H9 (cell line): ENCODE measurements at regions not wholly inside any gene's neighbourhood (a gene's known extent, or its start where the extent isn't known, plus 50 kb on each side); places are given as distances from the start of the nearest gene placed in this dataset.

Experiments
- DNase-seq: peaks from one replicate; pipeline ENCODE4 v3.0.0-alpha.2; 2017
- H2AFZ ChIP-seq: one replicate; pipeline ENCODE4 v1.6.1; 2013; ENCODE audit warnings: mild to moderate bottlenecking, low read length, control low read depth, moderate library complexity
- H2AK5ac ChIP-seq: 2 replicates; pipeline ENCODE4 v1.6.1; 2013; ENCODE audit warnings: low read length, control low read depth, mixed read lengths; ENCODE audit not compliant: insufficient read length
- H2BK120ac ChIP-seq: one replicate; pipeline ENCODE4 v1.6.1; 2013; ENCODE audit warnings: low read depth, mild to moderate bottlenecking, low read length, control low read depth, inconsistent platforms; ENCODE audit not compliant: poor library complexity, severe bottlenecking
- H2BK12ac ChIP-seq: 2 replicates; pipeline ENCODE4 v1.6.1; 2013; ENCODE audit warnings: low read length, control low read depth, mixed read lengths, low read depth; ENCODE audit not compliant: insufficient read length
- H2BK15ac ChIP-seq: 2 replicates; pipeline ENCODE4 v1.6.1; 2013; ENCODE audit warnings: low read depth, low read length, control low read depth
- H2BK20ac ChIP-seq: one replicate; pipeline ENCODE4 v1.6.1; 2013; ENCODE audit warnings: low read depth, mild to moderate bottlenecking, low read length, control low read depth, inconsistent platforms; ENCODE audit not compliant: poor library complexity, severe bottlenecking
- H2BK5ac ChIP-seq: 2 replicates; pipeline ENCODE4 v1.6.1; 2013; ENCODE audit warnings: low read length, control low read depth, mixed read lengths; ENCODE audit not compliant: insufficient read length
- H3K14ac ChIP-seq: 2 replicates; pipeline ENCODE4 v1.6.1; 2013; ENCODE audit warnings: low read length, control low read depth; ENCODE audit not compliant: insufficient read depth
- H3K18ac ChIP-seq: 2 replicates; pipeline ENCODE4 v1.6.1; 2013; ENCODE audit warnings: low read depth, mild to moderate bottlenecking, mixed read lengths, low read length, control low read depth; ENCODE audit not compliant: insufficient read length
- H3K23ac ChIP-seq: 2 replicates; pipeline ENCODE4 v1.6.1; 2013; ENCODE audit warnings: low read length, control low read depth, mixed read lengths, low read depth; ENCODE audit not compliant: insufficient read length
- H3K23me2 ChIP-seq: 2 replicates; pipeline ENCODE4 v1.6.1; 2013; ENCODE audit warnings: low read depth, mild to moderate bottlenecking, mixed read lengths, low read length, control low read depth; ENCODE audit not compliant: insufficient read length, poor library complexity, severe bottlenecking
- H3K27ac ChIP-seq: 2 replicates; pipeline ENCODE4 v1.5.1; 2013; ENCODE audit warnings: low read length, control low read depth, mixed read lengths, low read depth; ENCODE audit not compliant: insufficient read length
- H3K27me3 ChIP-seq: 2 replicates; pipeline ENCODE4 v1.6.1; 2013; ENCODE audit warnings: low read length, control low read depth, inconsistent platforms; ENCODE audit not compliant: insufficient read depth
- H3K4ac ChIP-seq: 2 replicates; pipeline ENCODE4 v1.6.1; 2013; ENCODE audit warnings: low read depth, mild to moderate bottlenecking, control low read depth, inconsistent platforms, low read length, moderate library complexity
- H3K4me1 ChIP-seq: 2 replicates; pipeline ENCODE4 v1.6.1; 2013; ENCODE audit warnings: low read length, control low read depth, inconsistent platforms; ENCODE audit not compliant: insufficient read depth
- H3K4me2 ChIP-seq: 2 replicates; pipeline ENCODE4 v1.6.1; 2013; ENCODE audit warnings: low read length, control low read depth, mixed read lengths; ENCODE audit not compliant: insufficient read length, insufficient read depth
- H3K56ac ChIP-seq: 2 replicates; pipeline ENCODE4 v1.6.1; 2013; ENCODE audit warnings: low read depth, mild to moderate bottlenecking, mixed read lengths, low read length, control low read depth; ENCODE audit not compliant: insufficient read length
- H3K79me1 ChIP-seq: 2 replicates; pipeline ENCODE4 v1.6.1; 2013; ENCODE audit warnings: low read depth, mild to moderate bottlenecking, moderate library complexity, low read length, control low read depth, inconsistent platforms; ENCODE audit not compliant: insufficient read depth, poor library complexity, severe bottlenecking
- H3K79me2 ChIP-seq: 2 replicates; pipeline ENCODE4 v1.6.1; 2013; ENCODE audit warnings: low read length, control low read depth, inconsistent platforms; ENCODE audit not compliant: insufficient read depth
- H3K9ac ChIP-seq: 2 replicates; pipeline ENCODE4 v1.6.1; 2013; ENCODE audit warnings: low read length, control low read depth, mixed read lengths; ENCODE audit not compliant: insufficient read length; ENCODE audit errors: extremely low read depth
- H3K9me3 ChIP-seq: one replicate; pipeline ENCODE4 v1.6.1; 2013; ENCODE audit warnings: low read depth, low read length, inconsistent platforms; ENCODE audit not compliant: control insufficient read depth
- H3T11ph ChIP-seq: one replicate; pipeline ENCODE4 v1.6.1; 2013; ENCODE audit warnings: mild to moderate bottlenecking, low read length, control low read depth, inconsistent platforms
- H4K20me1 ChIP-seq: one replicate; pipeline ENCODE4 v1.6.1; 2013; ENCODE audit not compliant: control insufficient read depth, insufficient read length, insufficient read depth
- H4K5ac ChIP-seq: 2 replicates; pipeline ENCODE4 v1.6.1; 2013; ENCODE audit warnings: low read depth, mild to moderate bottlenecking, mixed read lengths, low read length, control low read depth; ENCODE audit not compliant: insufficient read length
- H4K8ac ChIP-seq: replicated peaks from 2 replicates; pipeline ENCODE4 v1.6.1; 2013; ENCODE audit warnings: low read length, control low read depth, mixed read lengths, low read depth; ENCODE audit not compliant: insufficient read length
- H4K91ac ChIP-seq: 2 replicates; pipeline ENCODE4 v1.6.1; 2013; ENCODE audit warnings: low read depth, mild to moderate bottlenecking, moderate library complexity, mixed read lengths, low read length, control low read depth; ENCODE audit not compliant: insufficient read length
- H3K27ac Mint-ChIP-seq, 3 experiments: 2 replicates in 2 of 3; 3 replicates in 1 of 3; pipeline ENCODE4 v1.8.0; 2020 to 2021; ENCODE audit warnings: mixed read lengths in 3 of 3, mild to moderate bottlenecking in 1 of 3, moderate library complexity in 1 of 3
- H3K27me3 Mint-ChIP-seq: 2 replicates; pipeline ENCODE4 v1.8.0; 2021; ENCODE audit warnings: low read depth, mild to moderate bottlenecking, moderate library complexity, mixed read lengths
- H3K36me3 Mint-ChIP-seq, 3 experiments: 2 replicates in 2 of 3; 3 replicates in 1 of 3; pipeline ENCODE4 v1.8.0; 2020 to 2021; ENCODE audit warnings: low read depth in 3 of 3, mixed read lengths in 3 of 3; ENCODE audit not compliant: insufficient read depth in 1 of 3
- H3K4me1 Mint-ChIP-seq, 2 experiments: 2 replicates each; pipeline ENCODE4 v1.8.0; 2020; ENCODE audit warnings: mixed read lengths in 2 of 2
- H3K4me3 Mint-ChIP-seq, 2 experiments: 2 replicates in 1 of 2; 3 replicates in 1 of 2; pipeline ENCODE4 v1.8.0; 2020 to 2021; ENCODE audit warnings: mild to moderate bottlenecking in 2 of 2, mixed read lengths in 2 of 2, moderate library complexity in 1 of 2
- H3K9me3 Mint-ChIP-seq, 2 experiments: 2 replicates in 1 of 2; 3 replicates in 1 of 2; pipeline ENCODE4 v1.8.0; 2020; ENCODE audit warnings: mild to moderate bottlenecking in 2 of 2, mixed read lengths in 2 of 2, moderate library complexity in 1 of 2
- CTCF ChIP-seq: fragments of 200-600 bp; sonication (generic); conservative IDR thresholded peaks from 3 replicates; pipeline ENCODE4 v1.8.0; 2021; ENCODE audit warnings: antibody characterized with exemption, mild to moderate bottlenecking
- WGBS: extraction: QIAGEN DNeasy Blood & Tissue Kit; methylation state at CpG from one replicate; pipeline ENCODE4 v1.1.7; 2013; ENCODE audit warnings: missing lambda C conversion rate, low lambda C conversion rate, mixed read lengths; ENCODE audit not compliant: insufficient read length; ENCODE audit errors: extremely low coverage; 5-methylcytosine and 5-hydroxymethylcytosine counted together

GRCh38 chr10:113493195-113493594 lies 59.7 kb upstream of the HABP2 start:
- no peak overlapping the region for H2BK12ac ChIP-seq
- Mint-ChIP-seq H3K9me3 (no peaks in the 10 kb centered on the region), H3K27me3 (peaks cover 48% of the 10 kb centered on the region), H3K4me3 (no peak overlapping the region), H3K4me1 (peaks cover 0 to 6% of the 10 kb centered on the region in 2 experiments; a peak in 2 of 4 replicates), H3K27ac (no peak overlapping the region), H3K36me3 (no peaks in the 10 kb centered on the region)
- H2AK5ac ChIP-seq, result no peak overlapping the region
- H2AFZ ChIP-seq, result no peak overlapping the region
- H2BK120ac ChIP-seq, result no peak overlapping the region
- H2BK5ac ChIP-seq, result no peak overlapping the region
- H3K56ac ChIP-seq, result no peak overlapping the region
- H3K23ac ChIP-seq, result no peak overlapping the region
- no peak for DNase-seq
- no peak overlapping the region for H4K5ac ChIP-seq
- no peak overlapping the region for H3K14ac ChIP-seq
- no peak overlapping the region for H4K91ac ChIP-seq
- no peak overlapping the region for H3T11ph ChIP-seq
- no peaks in the 10 kb centered on the region for H3K79me2 ChIP-seq
- no peaks in the 10 kb centered on the region for H3K23me2 ChIP-seq
- H2BK20ac ChIP-seq, result no peak overlapping the region
- no peak for TF ChIP-seq CTCF
- H3K27me3 ChIP-seq, result no peaks in the 10 kb centered on the region
- H3K79me1 ChIP-seq, result no peaks in the 10 kb centered on the region
- H3K18ac ChIP-seq, result no peak overlapping the region
- WGBS, result no CpG with 5 or more reads among the region's 4 CpGs
- H3K9ac ChIP-seq, result no peak overlapping the region
- no peak overlapping the region for H3K4me2 ChIP-seq
- no peak overlapping the region for H3K27ac ChIP-seq
- no peaks in the 10 kb centered on the region for H4K20me1 ChIP-seq
- no peaks in the 10 kb centered on the region for H3K9me3 ChIP-seq
- H4K8ac ChIP-seq, result no peak overlapping the region
- no peak overlapping the region for H2BK15ac ChIP-seq
- no peaks in the 10 kb centered on the region for H3K4me1 ChIP-seq
- H3K4ac ChIP-seq, result no peak overlapping the region
